ENCODE measurements at regions not wholly inside any gene's neighbourhood (a gene's known extent, or its start where the extent isn't known, plus 50 kb on each side); places are given as distances from the start of the nearest gene placed in this dataset.

DNA sequence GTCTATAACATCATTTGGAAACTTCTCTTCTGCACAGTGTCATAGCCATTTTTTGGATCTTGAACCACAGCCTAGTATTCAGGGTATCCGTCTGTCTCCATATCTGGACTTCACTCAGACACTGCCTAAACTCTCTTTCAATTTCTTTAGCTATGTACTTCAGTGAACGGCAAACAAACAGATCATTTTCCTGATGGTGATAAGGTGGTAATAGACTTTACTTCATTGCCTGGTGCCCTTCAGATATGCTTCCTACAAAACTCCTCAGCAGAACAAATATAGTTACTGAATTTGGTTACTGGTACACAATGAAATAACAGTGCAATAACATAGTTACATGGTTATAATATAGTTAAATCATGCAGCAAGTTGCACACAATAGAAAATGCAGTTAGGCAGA lies 348.2 kb downstream of the ZSWIM6 start:
- no peak overlapping the region for H3K4me3 ChIP-seq (ENCODE audit: low read depth in 1 of 2, low read length in 1 of 2)
- TF ChIP-seq, protein P1, sequence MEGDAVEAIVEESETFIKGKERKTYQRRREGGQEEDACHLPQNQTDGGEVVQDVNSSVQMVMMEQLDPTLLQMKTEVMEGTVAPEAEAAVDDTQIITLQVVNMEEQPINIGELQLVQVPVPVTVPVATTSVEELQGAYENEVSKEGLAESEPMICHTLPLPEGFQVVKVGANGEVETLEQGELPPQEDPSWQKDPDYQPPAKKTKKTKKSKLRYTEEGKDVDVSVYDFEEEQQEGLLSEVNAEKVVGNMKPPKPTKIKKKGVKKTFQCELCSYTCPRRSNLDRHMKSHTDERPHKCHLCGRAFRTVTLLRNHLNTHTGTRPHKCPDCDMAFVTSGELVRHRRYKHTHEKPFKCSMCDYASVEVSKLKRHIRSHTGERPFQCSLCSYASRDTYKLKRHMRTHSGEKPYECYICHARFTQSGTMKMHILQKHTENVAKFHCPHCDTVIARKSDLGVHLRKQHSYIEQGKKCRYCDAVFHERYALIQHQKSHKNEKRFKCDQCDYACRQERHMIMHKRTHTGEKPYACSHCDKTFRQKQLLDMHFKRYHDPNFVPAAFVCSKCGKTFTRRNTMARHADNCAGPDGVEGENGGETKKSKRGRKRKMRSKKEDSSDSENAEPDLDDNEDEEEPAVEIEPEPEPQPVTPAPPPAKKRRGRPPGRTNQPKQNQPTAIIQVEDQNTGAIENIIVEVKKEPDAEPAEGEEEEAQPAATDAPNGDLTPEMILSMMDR (IDR thresholded peaks at IDR 0.05) = no peak
- H3K4me1 ChIP-seq (ENCODE audit: control insufficient read depth in 1 of 2, insufficient read depth in 1 of 2, low read depth in 1 of 2, low read length in 1 of 2) = no peaks in the 10 kb centered on the region
- H3K27me3 ChIP-seq = no peaks in the 10 kb centered on the region
- H3K9me3 ChIP-seq = no peaks in the 10 kb centered on the region
- H3K36me3 ChIP-seq = no peaks in the 10 kb centered on the region
- no peak overlapping the region for H3K27ac ChIP-seq

DNA sequence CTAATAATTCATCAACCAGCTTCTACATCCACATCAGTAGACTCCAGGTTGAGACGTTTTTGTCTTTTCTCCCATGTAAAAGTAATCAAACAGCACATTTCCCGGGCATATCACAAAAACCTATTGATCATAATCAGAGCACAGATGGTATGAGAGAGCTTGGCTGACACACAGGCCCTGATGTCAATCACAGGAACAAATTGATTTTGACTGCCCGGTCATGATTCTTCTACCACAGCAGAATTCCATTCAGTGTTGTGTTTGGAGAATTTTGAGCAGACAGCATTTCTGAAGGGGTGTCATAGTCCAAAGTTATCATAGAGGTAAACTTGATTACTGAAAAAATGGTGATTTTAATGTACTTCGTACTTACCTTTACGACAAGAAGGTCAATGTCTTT lies 351.1 kb downstream of the ZSWIM6 start:
- Histone ChIP-seq H3K27ac (no peak overlapping the region), H3K9me3 (no peaks in the 10 kb centered on the region), H3K4me3 (ENCODE audit: low read depth in 1 of 2, low read length in 1 of 2) (no peak overlapping the region), H3K4me1 (ENCODE audit: control insufficient read depth in 1 of 2, insufficient read depth in 1 of 2, low read depth in 1 of 2, low read length in 1 of 2) (no peaks in the 10 kb centered on the region), H3K27me3 (no peaks in the 10 kb centered on the region), H3K36me3 (no peaks in the 10 kb centered on the region)
- TF ChIP-seq, protein P1 (IDR thresholded peaks at IDR 0.05) = no peak

DNA sequence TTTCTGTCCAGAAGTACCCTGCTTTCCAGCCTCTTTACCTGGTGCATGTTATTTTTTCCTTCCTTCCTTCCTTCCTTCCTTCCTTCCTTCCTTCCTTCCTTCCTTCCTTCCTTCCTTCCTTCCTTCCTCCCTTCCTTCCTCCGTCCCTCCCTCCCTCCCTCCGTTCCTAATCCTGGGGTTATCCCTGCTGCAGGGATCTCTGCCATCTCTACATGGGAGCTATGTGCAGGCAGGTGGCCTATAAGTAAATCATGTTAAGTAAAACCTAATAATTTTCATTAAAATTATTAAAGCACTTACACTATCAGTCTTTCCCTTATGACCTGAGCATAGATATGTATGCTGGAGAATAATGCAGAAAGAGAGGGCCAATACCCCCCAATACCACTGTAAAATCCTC lies 351.9 kb downstream of the ZSWIM6 start:
- Histone ChIP-seq H3K9me3 (no peaks in the 10 kb centered on the region), H3K4me3 (ENCODE audit: low read depth in 1 of 2, low read length in 1 of 2) (no peak overlapping the region), H3K4me1 (ENCODE audit: control insufficient read depth in 1 of 2, insufficient read depth in 1 of 2, low read depth in 1 of 2, low read length in 1 of 2) (no peaks in the 10 kb centered on the region), H3K27me3 (no peaks in the 10 kb centered on the region), H3K36me3 (no peaks in the 10 kb centered on the region), H3K27ac (no peak overlapping the region)
- TF ChIP-seq, protein P1 (IDR thresholded peaks at IDR 0.05) = no peak

DNA sequence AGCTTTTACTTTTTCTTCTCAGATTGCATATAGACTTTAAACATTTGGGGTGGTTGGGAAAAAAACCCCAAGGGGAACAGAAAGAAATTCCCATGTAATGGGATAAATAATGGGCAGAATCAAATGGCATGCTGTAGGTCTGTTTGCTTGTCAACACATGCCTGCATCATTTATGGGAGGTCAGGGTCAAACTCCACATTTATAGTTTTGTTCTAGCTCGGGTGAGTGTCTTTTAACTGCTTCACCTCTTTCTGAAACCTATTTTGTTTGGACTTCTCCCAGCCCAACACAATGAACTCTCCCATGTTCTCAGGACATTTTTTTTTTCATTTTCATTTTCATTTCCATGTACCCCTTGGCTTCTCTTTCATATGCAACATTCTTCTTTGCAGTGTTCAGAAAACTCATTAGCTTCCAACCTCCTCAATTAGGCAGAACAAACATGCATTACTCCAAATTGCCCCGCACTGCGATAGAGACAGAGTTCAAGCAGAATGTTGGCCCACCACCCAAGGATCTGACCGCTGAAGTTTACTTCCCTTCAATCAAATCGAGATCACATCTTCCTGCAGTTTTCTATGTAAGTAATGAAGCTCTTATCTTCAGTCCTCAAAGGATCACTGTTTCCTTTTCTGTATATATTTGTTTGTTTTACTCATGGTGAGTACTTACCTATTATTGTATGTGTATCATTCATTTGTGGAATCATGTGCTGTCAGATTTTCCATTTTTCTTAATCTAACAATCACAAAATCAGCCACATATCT lies 354.6 kb downstream of the ZSWIM6 start:
- no peaks in the 10 kb centered on the region for H3K4me1 ChIP-seq (ENCODE audit: control insufficient read depth in 1 of 2, insufficient read depth in 1 of 2, low read depth in 1 of 2, low read length in 1 of 2)
- H3K9me3 ChIP-seq = no peaks in the 10 kb centered on the region
- TF ChIP-seq, protein P1 (IDR thresholded peaks at IDR 0.05) = no peak
- no peak overlapping the region for H3K4me3 ChIP-seq (ENCODE audit: low read depth in 1 of 2, low read length in 1 of 2)
- H3K27me3 ChIP-seq = no peaks in the 10 kb centered on the region
- no peaks in the 10 kb centered on the region for H3K36me3 ChIP-seq
- no peak overlapping the region for H3K27ac ChIP-seq

DNA sequence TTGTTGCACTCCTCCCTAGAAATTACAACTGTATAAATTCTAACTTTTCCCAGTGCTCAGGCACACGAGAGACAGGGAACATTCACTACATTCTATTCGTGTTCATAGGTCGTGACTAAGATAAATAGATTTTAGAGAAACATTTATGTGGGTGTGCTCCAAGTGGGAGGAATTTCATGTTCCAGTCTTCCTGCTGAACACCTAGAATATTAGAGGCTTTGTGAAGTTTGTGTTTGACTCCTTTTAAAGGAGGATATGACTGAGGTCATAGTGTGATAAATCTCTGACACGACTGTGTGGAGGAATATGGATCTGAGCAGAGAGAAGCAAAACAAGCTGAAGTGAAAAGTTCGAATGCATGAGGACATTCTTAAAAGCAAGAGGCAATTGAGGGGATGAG lies 355.3 kb downstream of the ZSWIM6 start:
- H3K9me3 ChIP-seq = no peaks in the 10 kb centered on the region
- H3K27me3 ChIP-seq = no peaks in the 10 kb centered on the region
- no peak overlapping the region for H3K4me3 ChIP-seq (ENCODE audit: low read depth in 1 of 2, low read length in 1 of 2)
- H3K36me3 ChIP-seq = no peaks in the 10 kb centered on the region
- H3K4me1 ChIP-seq (ENCODE audit: control insufficient read depth in 1 of 2, insufficient read depth in 1 of 2, low read depth in 1 of 2, low read length in 1 of 2) = no peaks in the 10 kb centered on the region
- TF ChIP-seq, protein P1 (IDR thresholded peaks at IDR 0.05) = no peak
- H3K27ac ChIP-seq = no peak overlapping the region

Measured in neutrophil (primary cell).